GM12878 (cell line): ENCODE measurements at regions not wholly inside any gene's neighbourhood (a gene's known extent, or its start where the extent isn't known, plus 50 kb on each side); places are given as distances from the start of the nearest gene placed in this dataset.
A peak's percentile ranks its signal among the peaks of the same experiment; 100 is the strongest.

ENCODE experiments used
- ATAC-seq: fragments of 200-7000 bp; cut with Tn5 transposase; 3 replicates; pipeline ENCODE4 v1.9.1; 2020; ENCODE audit warnings: mild to moderate bottlenecking, moderate library complexity
- BruUV-seq: library from RNA; stranded (reverse); fragments of 400-500 nt; replicated peaks from 2 replicates; lab custom pipeline; 2021; lab: Mats Ljungman, UMichigan
- CTCF ChIA-PET: fragments of 300-600 bp; sonication (Branson Sonifier 250); formaldehyde crosslinking; extraction: SDS; loops from one replicate; lab custom pipeline; 2021; ENCODE audit warnings: inconsistent platforms; lab: Yijun Ruan, JAX
- POLR2A ChIA-PET: fragments of 350-600 bp; formaldehyde crosslinking; extraction: SDS; loops from one replicate; lab custom pipeline; 2021; ENCODE audit warnings: inconsistent platforms; lab: Charles Lee
- RAD21 ChIA-PET: fragments of 300-600 bp; sonication (Branson Sonifier 250); formaldehyde crosslinking; loops from one replicate; lab custom pipeline; 2023; ENCODE audit warnings: antibody characterized with exemption; ENCODE audit not compliant: unreplicated experiment; lab: Charles Lee
- SMC1A ChIA-PET: fragments of 300-600 bp; sonication (Branson Sonifier 250); formaldehyde crosslinking; loops from one replicate; lab custom pipeline; 2023; ENCODE audit not compliant: unreplicated experiment, uncharacterized antibody; lab: Charles Lee
- DNase-seq: peaks from one replicate; pipeline ENCODE4 v3.0.0-alpha.2; 2011; ENCODE audit warnings: low read depth, low spot score
- FAIRE-seq: peaks from 3 replicates; lab custom pipeline; 2011; peaks lifted over from hg19 to GRCh38; lab: Jason Lieb, UNC
- H2AFZ ChIP-seq: 2 replicates; pipeline ENCODE4 v1.6.0; 2011; ENCODE audit warnings: low read depth, low read length, control low read depth; ENCODE audit not compliant: control insufficient read depth
- H3K27ac ChIP-seq: 2 replicates; pipeline ENCODE4 v1.5.1; 2011; ENCODE audit warnings: control low read depth; ENCODE audit not compliant: control insufficient read depth, insufficient read depth
- H3K27me3 ChIP-seq, 2 experiments: replicated peaks in 1 of 2; 2 replicates each; pipeline versions ENCODE4 v1.6.0 to v1.6.1; 2011; ENCODE audit warnings: low read length in 1 of 2; ENCODE audit not compliant: control insufficient read depth in 2 of 2, insufficient read depth in 2 of 2
- H3K36me3 ChIP-seq, 2 experiments: 2 replicates each; pipeline ENCODE4 v1.5.1; 2011; ENCODE audit warnings: low read length in 1 of 2; ENCODE audit not compliant: control insufficient read depth in 2 of 2, insufficient read depth in 2 of 2
- H3K4me1 ChIP-seq: 2 replicates; pipeline ENCODE4 v1.6.1; 2011; ENCODE audit warnings: mild to moderate bottlenecking, low read length, moderate library complexity, mixed read lengths; ENCODE audit not compliant: control insufficient read depth, insufficient read depth
- H3K4me2 ChIP-seq: 2 replicates; pipeline ENCODE4 v1.6.0; 2011; ENCODE audit warnings: control low read depth; ENCODE audit not compliant: control insufficient read depth, insufficient read depth
- H3K4me3 ChIP-seq: fragments of 200-600 bp; sonication (generic); 2 replicates; pipeline ENCODE4 v1.5.1; 2016
- H3K79me2 ChIP-seq: 2 replicates; pipeline ENCODE4 v1.6.0; 2011; ENCODE audit warnings: low read length; ENCODE audit not compliant: control insufficient read depth, insufficient read depth
- H3K9ac ChIP-seq: 2 replicates; pipeline ENCODE4 v1.8.0; 2011; ENCODE audit warnings: low read length, control low read depth, mixed read lengths; ENCODE audit not compliant: control insufficient read depth, insufficient read depth
- H3K9me3 ChIP-seq: replicated peaks from 3 replicates; pipeline ENCODE4 v1.5.1; 2011; ENCODE audit warnings: mild to moderate bottlenecking, low read length; ENCODE audit not compliant: control insufficient read depth, insufficient read depth
- H4K20me1 ChIP-seq: 2 replicates; pipeline ENCODE4 v1.6.0; 2011; ENCODE audit not compliant: control insufficient read depth, insufficient read depth
- ATF7 ChIP-seq: fragments of 450-650 bp; IDR thresholded peaks from 2 replicates; pipeline ENCODE4 v1.6.1; 2016; ENCODE audit warnings: low read depth, mild to moderate bottlenecking
- BACH1 ChIP-seq: fragments of 450-650 bp; IDR thresholded peaks from 2 replicates; pipeline ENCODE4 v1.6.1; 2017; ENCODE audit warnings: mild to moderate bottlenecking, borderline replicate concordance
- BMI1 ChIP-seq: fragments of 450-650 bp; IDR thresholded peaks from 2 replicates; pipeline ENCODE4 v1.6.1; 2016; ENCODE audit warnings: mild to moderate bottlenecking, moderate library complexity, borderline replicate concordance
- CEBPB ChIP-seq, 2 experiments: fragments of 150-350 bp in 1 of 2; IDR thresholded peaks; 2 replicates each; pipeline ENCODE4 v1.6.1; 2012 to 2014; ENCODE audit warnings: low read depth in 2 of 2, low read length in 2 of 2, borderline replicate concordance in 1 of 2, inconsistent platforms in 1 of 2
- EP300 ChIP-seq, 2 experiments: fragments of 150-350 bp in 1 of 2; IDR thresholded peaks; 2 replicates each; pipeline ENCODE4 v1.6.1; 2011 to 2012; ENCODE audit warnings: low read depth in 2 of 2, low read length in 2 of 2, borderline replicate concordance in 1 of 2, improper control_type of control experiment in 1 of 2, inconsistent platforms in 1 of 2; ENCODE audit not compliant: control insufficient read depth in 1 of 2
- IKZF2 ChIP-seq, 2 experiments: fragments of 450-650 bp; IDR thresholded peaks; 2 replicates each; pipeline ENCODE4 v1.6.1; 2017; ENCODE audit warnings: mild to moderate bottlenecking in 2 of 2, moderate library complexity in 2 of 2
- NR2C2 ChIP-seq: IDR thresholded peaks from 2 replicates; pipeline ENCODE4 v1.6.1; 2011; ENCODE audit warnings: borderline replicate concordance, low read depth; ENCODE audit not compliant: control insufficient read depth, insufficient read length
- NR2F1 ChIP-seq: fragments of 450-650 bp; conservative IDR thresholded peaks from 2 replicates; pipeline ENCODE4 v1.6.1; 2017; ENCODE audit warnings: mild to moderate bottlenecking
- SMAD1 ChIP-seq: fragments of 450-650 bp; IDR thresholded peaks from 2 replicates; pipeline ENCODE4 v1.6.1; 2018; ENCODE audit warnings: mild to moderate bottlenecking, low read depth; ENCODE audit not compliant: partially characterized antibody
- USF2 ChIP-seq: IDR thresholded peaks from 2 replicates; pipeline ENCODE4 v1.6.1; 2011; ENCODE audit warnings: low read depth, low read length, improper control_type of control experiment, borderline replicate concordance
- WRNIP1 ChIP-seq: IDR thresholded peaks from 2 replicates; pipeline ENCODE4 v1.6.1; 2011; ENCODE audit warnings: low read depth, low read length, improper control_type of control experiment, borderline replicate concordance
- ZBTB4 ChIP-seq: fragments of 450-650 bp; formaldehyde crosslinking; IDR thresholded peaks from 2 replicates; pipeline ENCODE4 v1.4.0; 2022; ENCODE audit warnings: mild to moderate bottlenecking, moderate library complexity
- ZNF592 ChIP-seq: fragments of 450-650 bp; IDR thresholded peaks from 2 replicates; pipeline ENCODE4 v1.6.1; 2017; ENCODE audit warnings: mild to moderate bottlenecking, moderate library complexity
- WGBS: methylation state at CpG from one replicate; pipeline ENCODE4 v1.1.6; 2016; ENCODE audit warnings: low lambda C conversion rate; ENCODE audit not compliant: insufficient replicate concordance, insufficient coverage; ENCODE audit errors: missing lambda C conversion rate; 5-methylcytosine and 5-hydroxymethylcytosine counted together
- in situ Hi-C: fragments of 300-500 bp; cut with MboI; formaldehyde crosslinking; loops from 9 replicates; pipeline ENCODE4 v1.14.3; 2018; ENCODE audit warnings: mixed read lengths
- intact Hi-C: fragments of 100-400 bp; cut with micrococcal nuclease; formaldehyde crosslinking; loops from one replicate; pipeline ENCODE4 v1.14.2; 2022; ENCODE audit not compliant: unreplicated experiment

GRCh38 chr12:19800884-19801283 lies 361.6 kb downstream of the AEBP2 start:
- Histone ChIP-seq H3K27me3 (no peaks in the 10 kb centered on the region), H3K36me3 (no peaks in the 10 kb centered on the region), H3K9me3 (no peaks in the 10 kb centered on the region), H3K9ac (no peak overlapping the region), H3K4me3 (no peak overlapping the region), H4K20me1 (no peaks in the 10 kb centered on the region), H3K79me2 (no peaks in the 10 kb centered on the region), H3K27ac (no peak overlapping the region), H3K4me2 (no peak overlapping the region), H3K4me1 (no peaks in the 10 kb centered on the region), H2AFZ (no peak overlapping the region)
- ChIA-PET SMC1A (interaction anchor here (0.6 to 2.3 kb wide), 5 partner anchors 8 to 94 kb away, joined by 3 to 12 read pairs (median 4); no protein-coding TSS in a partner anchor), POLR2A (interaction anchor here (0.6 kb wide), 1 partner anchor 94 kb away, joined by 3 read pairs; no protein-coding TSS in a partner anchor), RAD21 (interaction anchor here (1.3 kb wide), 1 partner anchor 114 kb away, joined by 4 read pairs; no protein-coding TSS in a partner anchor), CTCF (interaction anchor here (1.1 to 1.7 kb wide), 3 partner anchors 9 to 92 kb away, joined by 3 to 4 read pairs (median 3); no protein-coding TSS in a partner anchor)
- BruUV-seq, result no TSS peak
- WGBS, result 27% methylated on average over 4 of the region's 4 CpGs
- in situ Hi-C loops (no loop called here), intact Hi-C loops (loop anchor here (1.0 to 2.0 kb wide), 2 partner anchors 30 to 33 kb away; no protein-coding TSS in a partner anchor)
- ATAC-seq (peak; percentile 95), FAIRE-seq (no peak), DNase-seq (peak; percentile 48)
- TF ChIP-seq EP300 (IDR thresholded peaks at IDR 0.05; ENCODE audit: borderline replicate concordance in 1 of 2, control insufficient read depth in 1 of 2, low read depth in 2 of 2, low read length in 2 of 2), result peak; percentile 67 to 85; a peak in 3 of 4 replicates
- peak; percentile 53; the same call in 1 of the 2 replicates for TF ChIP-seq NR2F1
- TF ChIP-seq BACH1, result peak; percentile 46; the same call in 1 of the 2 replicates
- no peak for TF ChIP-seq ZBTB4
- no peak for TF ChIP-seq NR2C2
- TF ChIP-seq CEBPB (IDR thresholded peaks at IDR 0.05; ENCODE audit: borderline replicate concordance in 1 of 2, low read depth in 2 of 2, low read length in 2 of 2), result no peak
- TF ChIP-seq ZNF592, result no peak
- no peak for TF ChIP-seq WRNIP1
- TF ChIP-seq BMI1, result 0 out of 2 replicates have a peak, but pooled peaks have one; percentile 38
- TF ChIP-seq ATF7, result peak; percentile 66
- TF ChIP-seq IKZF2 (IDR thresholded peaks at IDR 0.05), result peak; percentile 87 to 88
- TF ChIP-seq SMAD1, result no peak
- TF ChIP-seq USF2, result no peak
